ENCODE measurements at regions not wholly inside any gene's neighbourhood (a gene's known extent, or its start where the extent isn't known, plus 50 kb on each side); places are given as distances from the start of the nearest gene placed in this dataset.

DNA sequence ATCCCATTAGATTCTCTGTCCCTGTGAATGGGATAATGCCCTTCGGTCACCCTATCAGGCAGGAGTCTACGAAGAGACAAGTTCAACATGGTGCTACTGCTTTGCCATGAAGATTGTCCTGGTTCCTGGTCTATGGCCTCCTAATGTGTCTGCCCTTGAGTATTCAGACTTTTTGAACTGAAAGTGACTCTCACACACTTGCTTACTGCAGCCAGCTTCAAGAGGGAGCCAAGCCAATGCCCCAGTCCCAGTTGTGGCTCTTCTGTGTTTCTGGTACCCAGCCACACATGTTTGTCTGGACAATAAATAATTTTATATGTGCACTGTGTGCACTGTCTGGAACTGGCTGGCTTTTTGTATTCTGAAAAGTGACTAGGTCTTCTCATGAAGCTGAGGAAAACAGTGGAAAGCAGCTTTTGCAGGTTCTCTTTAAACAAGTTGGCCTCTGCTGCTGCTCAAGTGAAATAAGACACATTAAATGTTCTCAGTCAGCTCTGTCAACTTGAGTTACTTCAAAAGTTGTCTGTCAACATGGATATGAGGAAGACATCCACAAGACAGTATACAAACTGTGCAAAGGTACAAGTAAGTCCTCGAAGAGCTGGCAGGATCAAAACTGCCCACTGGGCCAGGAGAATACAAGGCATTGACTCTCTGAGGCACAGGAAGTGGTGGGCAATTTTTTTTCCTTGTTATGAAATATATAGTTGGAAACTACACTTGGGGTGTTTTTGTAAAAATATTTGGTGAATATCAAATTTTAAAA lies 60.0 kb downstream of the ZNF608 start:
- H3K4me3 ChIP-seq (replicated peaks in 1 of 4; ENCODE audit: control extremely low read depth in 1 of 4, insufficient read depth in 1 of 4, low read depth in 3 of 4, low read length in 4 of 4): no peak overlapping the region
- peaks cover 5% of the 10 kb centered on the region for H3K79me2 ChIP-seq (ENCODE audit: control insufficient read depth, insufficient read depth, low read length)
- DNase-seq (ENCODE audit: low read depth in 2 of 2): no peak
- no peaks in the 10 kb centered on the region for H4K20me1 ChIP-seq (ENCODE audit: control insufficient read depth, extremely low read depth, insufficient read depth, low read length)
- no peaks in the 10 kb centered on the region for H3K27me3 ChIP-seq (ENCODE audit: control insufficient read depth, insufficient read depth, low read length)
- peaks cover 2% of the 10 kb centered on the region for H3K4me1 ChIP-seq (ENCODE audit: control insufficient read depth, extremely low read depth, insufficient read depth, low read length)
- no peak overlapping the region for H3K27ac ChIP-seq (ENCODE audit: insufficient read depth, low read length)
- H3K36me3 ChIP-seq (ENCODE audit: control insufficient read depth, insufficient read depth, low read length): no peaks in the 10 kb centered on the region
- no peak overlapping the region for H2AFZ ChIP-seq (ENCODE audit: low read length)
- no peak overlapping the region for H3K9ac ChIP-seq (ENCODE audit: insufficient read depth, low read length)
- no peak overlapping the region for H3K4me2 ChIP-seq (ENCODE audit: extremely low read depth, insufficient read depth, low read length)
- TF ChIP-seq EZH2 (IDR thresholded peaks at IDR 0.05; ENCODE audit: low read length, missing control alignments): no peak
- TF ChIP-seq, protein P1, sequence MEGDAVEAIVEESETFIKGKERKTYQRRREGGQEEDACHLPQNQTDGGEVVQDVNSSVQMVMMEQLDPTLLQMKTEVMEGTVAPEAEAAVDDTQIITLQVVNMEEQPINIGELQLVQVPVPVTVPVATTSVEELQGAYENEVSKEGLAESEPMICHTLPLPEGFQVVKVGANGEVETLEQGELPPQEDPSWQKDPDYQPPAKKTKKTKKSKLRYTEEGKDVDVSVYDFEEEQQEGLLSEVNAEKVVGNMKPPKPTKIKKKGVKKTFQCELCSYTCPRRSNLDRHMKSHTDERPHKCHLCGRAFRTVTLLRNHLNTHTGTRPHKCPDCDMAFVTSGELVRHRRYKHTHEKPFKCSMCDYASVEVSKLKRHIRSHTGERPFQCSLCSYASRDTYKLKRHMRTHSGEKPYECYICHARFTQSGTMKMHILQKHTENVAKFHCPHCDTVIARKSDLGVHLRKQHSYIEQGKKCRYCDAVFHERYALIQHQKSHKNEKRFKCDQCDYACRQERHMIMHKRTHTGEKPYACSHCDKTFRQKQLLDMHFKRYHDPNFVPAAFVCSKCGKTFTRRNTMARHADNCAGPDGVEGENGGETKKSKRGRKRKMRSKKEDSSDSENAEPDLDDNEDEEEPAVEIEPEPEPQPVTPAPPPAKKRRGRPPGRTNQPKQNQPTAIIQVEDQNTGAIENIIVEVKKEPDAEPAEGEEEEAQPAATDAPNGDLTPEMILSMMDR (conservative IDR thresholded peaks at IDR 0.05 in 1 of 2, IDR thresholded peaks at IDR 0.05 in 1 of 2; ENCODE audit: low read depth in 1 of 2, low read length in 2 of 2): no peak
- no peaks in the 10 kb centered on the region for H3K9me3 ChIP-seq (ENCODE audit: control insufficient read depth, insufficient read depth, low read depth, low read length)

DNA sequence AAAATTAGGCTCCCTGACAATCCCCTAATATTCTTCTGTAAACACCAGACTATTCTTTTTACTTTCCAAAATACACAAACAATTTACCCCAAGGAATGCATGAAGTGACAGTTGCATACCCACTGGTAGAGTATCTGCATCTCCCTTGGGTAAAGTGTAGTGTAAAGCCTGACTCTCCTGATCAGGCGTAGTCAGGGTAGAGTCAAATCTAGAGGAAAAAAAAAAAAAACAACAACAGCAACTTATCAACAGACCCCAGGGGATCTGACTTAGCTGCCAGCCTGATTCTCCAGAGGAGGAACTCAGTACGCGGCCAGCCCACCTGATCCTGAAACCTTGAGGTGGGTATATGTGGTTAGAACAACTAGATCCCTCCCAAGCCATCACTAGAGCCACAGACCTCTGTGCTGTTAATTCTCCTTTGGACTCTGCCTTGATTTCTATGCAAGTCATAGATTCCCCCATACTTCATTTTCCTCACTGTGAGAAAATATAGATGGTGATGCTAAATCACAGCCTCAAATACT lies 61.0 kb downstream of the ZNF608 start:
- Histone ChIP-seq H3K9ac (ENCODE audit: insufficient read depth, low read length) (no peak overlapping the region), H3K4me3 (replicated peaks in 1 of 4; ENCODE audit: control extremely low read depth in 1 of 4, insufficient read depth in 1 of 4, low read depth in 3 of 4, low read length in 4 of 4) (no peak overlapping the region), H3K79me2 (ENCODE audit: control insufficient read depth, insufficient read depth, low read length) (peaks cover 2% of the 10 kb centered on the region), H3K36me3 (ENCODE audit: control insufficient read depth, insufficient read depth, low read length) (no peaks in the 10 kb centered on the region), H3K4me1 (ENCODE audit: control insufficient read depth, extremely low read depth, insufficient read depth, low read length) (peaks cover 2% of the 10 kb centered on the region), H3K4me2 (ENCODE audit: extremely low read depth, insufficient read depth, low read length) (no peak overlapping the region), H3K27me3 (ENCODE audit: control insufficient read depth, insufficient read depth, low read length) (no peaks in the 10 kb centered on the region), H4K20me1 (ENCODE audit: control insufficient read depth, extremely low read depth, insufficient read depth, low read length) (no peaks in the 10 kb centered on the region), H3K27ac (ENCODE audit: insufficient read depth, low read length) (no peak overlapping the region), H3K9me3 (ENCODE audit: control insufficient read depth, insufficient read depth, low read depth, low read length) (no peaks in the 10 kb centered on the region), H2AFZ (ENCODE audit: low read length) (no peak overlapping the region)
- no peak for TF ChIP-seq EZH2 (IDR thresholded peaks at IDR 0.05; ENCODE audit: low read length, missing control alignments)
- TF ChIP-seq, protein P1 (conservative IDR thresholded peaks at IDR 0.05 in 1 of 2, IDR thresholded peaks at IDR 0.05 in 1 of 2; ENCODE audit: low read depth in 1 of 2, low read length in 2 of 2): no peak
- no peak for DNase-seq (ENCODE audit: low read depth in 2 of 2)

DNA sequence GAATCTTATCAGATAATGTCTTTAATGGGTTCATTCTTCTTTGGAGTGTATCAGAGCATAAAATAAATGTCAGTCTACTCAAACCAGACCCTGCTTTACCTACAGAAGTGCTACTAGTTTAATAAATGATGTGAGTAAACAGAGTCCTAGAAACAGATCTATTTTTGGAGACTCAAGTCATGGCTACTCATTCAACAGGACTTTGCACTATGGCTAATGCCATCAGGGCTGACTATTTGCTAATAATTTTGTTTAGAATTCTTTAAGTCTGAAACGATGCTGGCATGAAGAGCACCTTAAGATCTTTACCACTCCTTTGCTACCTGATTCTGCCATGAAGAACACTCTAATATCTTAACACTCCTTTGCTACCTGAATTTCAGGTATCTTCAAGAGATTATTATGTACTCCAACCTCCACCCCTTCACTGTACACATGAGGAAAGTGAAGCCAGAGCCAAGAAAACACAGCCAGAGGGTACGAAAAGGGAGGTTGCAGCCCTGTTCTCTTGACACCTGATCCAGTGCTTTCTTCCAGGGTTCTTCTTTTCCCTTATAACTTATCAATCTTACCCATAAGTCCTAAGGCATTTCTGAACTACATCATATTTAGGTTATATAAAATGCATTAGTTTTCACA lies 62.4 kb downstream of the ZNF608 start:
- no peaks in the 10 kb centered on the region for H3K9me3 ChIP-seq (ENCODE audit: control insufficient read depth, insufficient read depth, low read depth, low read length)
- H2AFZ ChIP-seq (ENCODE audit: low read length): no peak overlapping the region
- H3K27ac ChIP-seq (ENCODE audit: insufficient read depth, low read length): no peak overlapping the region
- H3K36me3 ChIP-seq (ENCODE audit: control insufficient read depth, insufficient read depth, low read length): no peaks in the 10 kb centered on the region
- H3K79me2 ChIP-seq (ENCODE audit: control insufficient read depth, insufficient read depth, low read length): peaks cover 5% of the 10 kb centered on the region
- no peaks in the 10 kb centered on the region for H3K27me3 ChIP-seq (ENCODE audit: control insufficient read depth, insufficient read depth, low read length)
- H3K4me2 ChIP-seq (ENCODE audit: extremely low read depth, insufficient read depth, low read length): no peak overlapping the region
- no peak for DNase-seq (ENCODE audit: low read depth in 2 of 2)
- no peaks in the 10 kb centered on the region for H4K20me1 ChIP-seq (ENCODE audit: control insufficient read depth, extremely low read depth, insufficient read depth, low read length)
- no peak for TF ChIP-seq EZH2 (IDR thresholded peaks at IDR 0.05; ENCODE audit: low read length, missing control alignments)
- TF ChIP-seq, protein P1 (conservative IDR thresholded peaks at IDR 0.05 in 1 of 2, IDR thresholded peaks at IDR 0.05 in 1 of 2; ENCODE audit: low read depth in 1 of 2, low read length in 2 of 2): no peak
- no peak overlapping the region for H3K4me3 ChIP-seq (replicated peaks in 1 of 4; ENCODE audit: control extremely low read depth in 1 of 4, insufficient read depth in 1 of 4, low read depth in 3 of 4, low read length in 4 of 4)
- H3K4me1 ChIP-seq (ENCODE audit: control insufficient read depth, extremely low read depth, insufficient read depth, low read length): peaks cover 2% of the 10 kb centered on the region
- H3K9ac ChIP-seq (ENCODE audit: insufficient read depth, low read length): no peak overlapping the region

Data from fibroblast of lung (primary cell).